ENCODE measurements at regions not wholly inside any gene's neighbourhood (a gene's known extent, or its start where the extent isn't known, plus 50 kb on each side); places are given as distances from the start of the nearest gene placed in this dataset.

GRCh38 chr7:22008683-22009082, 63.0 kb upstream of the CDCA7L start:
- no peak for TF ChIP-seq POLR2A (IDR thresholded peaks at IDR 0.05)
- TF ChIP-seq CTCF (IDR thresholded peaks at IDR 0.05), result no peak

Data from heart left ventricle (tissue), 13 donors.